Fibroblast of lung (primary cell): ENCODE measurements at regions not wholly inside any gene's neighbourhood (a gene's known extent, or its start where the extent isn't known, plus 50 kb on each side); places are given as distances from the start of the nearest gene placed in this dataset.

Experiments
- DNase-seq, 2 donors: peaks; one replicate each; pipeline versions ENCODE4 v3.0.0 to v3.0.0-alpha.2; 2010; ENCODE audit warnings: low read depth in 2 of 2
- H2AFZ ChIP-seq: 2 replicates; pipeline ENCODE4 v1.5.1; 2012; ENCODE audit warnings: low read length, control low read depth, inconsistent platforms
- H3K27ac ChIP-seq: 2 replicates; pipeline ENCODE4 v1.5.1; 2011; ENCODE audit warnings: low read length, control low read depth; ENCODE audit not compliant: insufficient read depth
- H3K27me3 ChIP-seq: 2 replicates; pipeline ENCODE4 v1.5.1; 2011; ENCODE audit warnings: mild to moderate bottlenecking, low read length; ENCODE audit not compliant: control insufficient read depth, insufficient read depth
- H3K36me3 ChIP-seq: 2 replicates; pipeline ENCODE4 v1.5.1; 2011; ENCODE audit warnings: low read length; ENCODE audit not compliant: control insufficient read depth, insufficient read depth
- H3K4me1 ChIP-seq: 2 replicates; pipeline ENCODE4 v1.5.1; 2011; ENCODE audit warnings: low read length; ENCODE audit not compliant: control insufficient read depth, insufficient read depth; ENCODE audit errors: extremely low read depth
- H3K4me2 ChIP-seq: 2 replicates; pipeline ENCODE4 v1.5.1; 2011; ENCODE audit warnings: low read length, control low read depth; ENCODE audit not compliant: insufficient read depth; ENCODE audit errors: extremely low read depth
- H3K4me3 ChIP-seq, 4 experiments: fragments of 200-600 bp in 1 of 4; sonication (generic) in 1 of 4; replicated peaks in 1 of 4; 2 replicates each; pipeline ENCODE4 v1.5.1; 2011 to 2016; ENCODE audit warnings: low read length in 4 of 4, low read depth in 3 of 4, mild to moderate bottlenecking in 3 of 4, control low read depth in 2 of 4, inconsistent platforms in 1 of 4, mixed read lengths in 1 of 4; ENCODE audit not compliant: insufficient read depth in 1 of 4; ENCODE audit errors: control extremely low read depth in 1 of 4
- H3K79me2 ChIP-seq: 2 replicates; pipeline ENCODE4 v1.5.1; 2012; ENCODE audit warnings: mild to moderate bottlenecking, low read length, inconsistent platforms; ENCODE audit not compliant: control insufficient read depth, insufficient read depth
- H3K9ac ChIP-seq: 2 replicates; pipeline ENCODE4 v1.5.1; 2011; ENCODE audit warnings: mild to moderate bottlenecking, low read length, control low read depth; ENCODE audit not compliant: insufficient read depth
- H3K9me3 ChIP-seq: 2 replicates; pipeline ENCODE4 v1.5.1; 2012; ENCODE audit warnings: low read depth, low read length; ENCODE audit not compliant: control insufficient read depth, insufficient read depth
- H4K20me1 ChIP-seq: 2 replicates; pipeline ENCODE4 v1.5.1; 2011; ENCODE audit warnings: low read length; ENCODE audit not compliant: control insufficient read depth, insufficient read depth; ENCODE audit errors: extremely low read depth
- CTCF ChIP-seq, 2 donors: IDR thresholded peaks in 1 of 2; conservative IDR thresholded peaks in 1 of 2; 1 replicate in 1 of 2; 2 replicates in 1 of 2; pipeline ENCODE4 v1.5.1; 2011 to 2012; ENCODE audit warnings: low read length in 2 of 2, control low read depth in 1 of 2, inconsistent platforms in 1 of 2, low read depth in 1 of 2, mild to moderate bottlenecking in 1 of 2
- EZH2 ChIP-seq: IDR thresholded peaks from 2 replicates; pipeline ENCODE4 v1.5.1; 2012; ENCODE audit warnings: low read length, control low read depth, mild to moderate bottlenecking; ENCODE audit errors: missing control alignments

DNA sequence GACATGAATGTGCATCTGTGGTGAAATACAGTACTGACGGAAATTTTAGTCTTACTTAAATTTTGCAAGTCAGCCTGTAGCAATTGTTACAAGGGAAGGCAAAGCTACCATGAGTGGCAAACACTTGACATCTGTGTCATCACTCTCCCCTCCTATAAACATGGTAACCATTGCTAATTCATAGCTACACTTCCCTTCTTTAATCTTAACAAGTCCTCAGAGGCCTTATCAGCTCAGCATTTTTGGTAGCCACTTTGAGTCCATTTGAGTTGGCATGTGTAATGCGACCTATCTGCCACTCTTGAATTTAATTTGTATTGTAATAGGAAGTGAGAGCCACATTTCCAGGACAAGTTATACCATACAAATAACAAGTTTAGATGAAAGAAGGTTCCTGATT, 218.1 kb downstream of the RMST start:
- no peaks in the 10 kb centered on the region for H3K27me3 ChIP-seq
- no peak overlapping the region for H2AFZ ChIP-seq
- no peak overlapping the region for H3K9ac ChIP-seq
- H3K4me1 ChIP-seq: no peaks in the 10 kb centered on the region
- H3K36me3 ChIP-seq: no peaks in the 10 kb centered on the region
- no peaks in the 10 kb centered on the region for H3K9me3 ChIP-seq
- no peak overlapping the region for H3K4me2 ChIP-seq
- DNase-seq: no peak
- no peaks in the 10 kb centered on the region for H4K20me1 ChIP-seq
- H3K4me3 ChIP-seq: no peak overlapping the region
- H3K27ac ChIP-seq: no peak overlapping the region
- H3K79me2 ChIP-seq: no peaks in the 10 kb centered on the region
- no peak for TF ChIP-seq CTCF (conservative IDR thresholded peaks at IDR 0.05 in 1 of 2, IDR thresholded peaks at IDR 0.05 in 1 of 2; ENCODE audit: low read depth in 1 of 2, low read length in 2 of 2)
- TF ChIP-seq EZH2: no peak

DNA sequence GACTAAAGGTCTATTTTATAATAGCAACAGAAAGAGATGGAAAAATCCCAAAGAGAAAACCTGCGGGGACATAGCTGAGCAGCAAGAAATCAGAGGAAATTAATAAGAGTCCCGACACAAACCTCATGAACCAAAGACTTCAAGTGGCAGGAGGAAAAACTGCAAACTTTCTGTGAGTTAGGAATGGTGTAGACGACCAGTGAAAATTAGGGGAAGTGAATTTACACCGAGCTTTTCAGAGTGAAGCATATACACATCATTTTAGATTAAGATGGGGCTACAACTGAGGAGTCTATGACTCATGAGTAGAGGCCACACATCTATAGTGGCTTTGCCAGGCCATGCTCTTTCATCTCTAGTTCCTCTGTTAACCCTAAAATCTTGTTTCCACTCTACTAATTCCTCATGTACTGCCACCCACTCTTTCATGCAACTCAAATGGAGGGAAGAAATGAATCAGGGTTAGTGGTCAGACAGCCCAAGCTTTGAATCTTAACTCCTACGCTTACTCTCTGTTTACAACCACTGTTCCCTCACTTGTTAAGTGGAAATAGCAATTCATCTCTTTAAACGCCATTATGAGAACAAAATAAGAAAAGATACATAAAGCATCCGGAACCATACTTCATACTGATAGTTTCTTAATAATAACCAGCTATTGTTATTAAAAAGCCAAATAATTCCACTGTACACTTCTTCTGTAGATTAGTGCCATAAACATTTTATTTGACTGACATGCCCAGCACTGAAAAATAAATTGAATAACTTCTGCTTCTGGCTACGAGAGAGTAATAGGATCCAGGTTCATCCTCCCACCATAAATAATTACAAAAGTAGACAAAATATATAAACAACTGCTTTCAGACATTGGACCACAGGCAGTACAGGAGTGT, 219.3 kb downstream of the RMST start:
- Histone ChIP-seq H3K27me3 (no peaks in the 10 kb centered on the region), H3K4me2 (no peak overlapping the region), H2AFZ (no peak overlapping the region), H3K27ac (no peak overlapping the region), H3K9me3 (no peaks in the 10 kb centered on the region), H3K4me1 (no peaks in the 10 kb centered on the region), H3K36me3 (no peaks in the 10 kb centered on the region), H4K20me1 (no peaks in the 10 kb centered on the region), H3K4me3 (no peak overlapping the region), H3K79me2 (no peaks in the 10 kb centered on the region), H3K9ac (no peak overlapping the region)
- no peak for DNase-seq
- no peak for TF ChIP-seq EZH2
- TF ChIP-seq CTCF (conservative IDR thresholded peaks at IDR 0.05 in 1 of 2, IDR thresholded peaks at IDR 0.05 in 1 of 2; ENCODE audit: low read depth in 1 of 2, low read length in 2 of 2): no peak

GRCh38 chr12:97685360-97685759, 222.8 kb downstream of the RMST start:
- Histone ChIP-seq H2AFZ (no peak overlapping the region), H4K20me1 (no peaks in the 10 kb centered on the region), H3K4me2 (no peak overlapping the region), H3K9me3 (no peaks in the 10 kb centered on the region), H3K4me3 (no peak overlapping the region), H3K27me3 (no peaks in the 10 kb centered on the region), H3K27ac (no peak overlapping the region), H3K4me1 (no peaks in the 10 kb centered on the region), H3K36me3 (no peaks in the 10 kb centered on the region), H3K9ac (no peak overlapping the region), H3K79me2 (no peaks in the 10 kb centered on the region)
- DNase-seq: no peak
- TF ChIP-seq CTCF (conservative IDR thresholded peaks at IDR 0.05 in 1 of 2, IDR thresholded peaks at IDR 0.05 in 1 of 2; ENCODE audit: low read depth in 1 of 2, low read length in 2 of 2): no peak
- no peak for TF ChIP-seq EZH2
